IPS-NIHi7 (cell line): ENCODE measurements at regions not wholly inside any gene's neighbourhood (a gene's known extent, or its start where the extent isn't known, plus 50 kb on each side); places are given as distances from the start of the nearest gene placed in this dataset.

Source experiments
- DNase-seq: peaks from one replicate; pipeline ENCODE4 v3.0.0; 2012; ENCODE audit warnings: mixed read lengths; ENCODE audit errors: extremely low spot score

DNA sequence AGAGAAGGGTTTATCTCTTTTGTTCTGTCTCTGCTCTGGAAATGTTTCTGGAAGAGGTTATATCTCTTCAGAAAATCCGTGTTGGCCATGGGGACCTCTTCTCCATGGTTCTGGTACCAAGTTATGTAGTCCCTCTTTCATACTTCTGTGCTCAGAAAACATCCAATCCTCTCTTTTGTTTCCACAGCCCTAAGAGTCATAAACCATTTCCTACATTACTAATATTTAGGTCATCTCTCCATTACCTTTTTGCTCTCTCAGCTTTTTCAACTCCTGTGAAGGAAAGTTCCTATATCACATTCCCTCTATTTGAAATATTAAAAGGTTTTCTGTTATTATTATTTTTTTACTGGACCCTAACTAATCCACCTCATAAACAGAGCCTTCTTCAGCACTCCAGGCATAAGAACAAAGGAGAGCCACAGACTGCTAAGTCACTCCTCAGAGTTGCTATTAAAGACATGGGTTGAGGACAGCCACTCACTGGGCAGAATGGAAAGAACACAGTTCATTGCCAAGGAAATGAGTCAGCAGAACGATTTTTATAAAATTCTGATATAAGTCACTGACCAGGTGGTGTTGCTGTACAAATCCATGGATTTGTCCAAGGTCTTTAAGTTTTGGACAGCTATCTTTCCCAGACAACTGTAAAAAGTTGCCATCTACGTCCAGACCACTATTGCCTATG, 122.4 kb upstream of the NPY2R start:
- DNase-seq, result no peak

DNA sequence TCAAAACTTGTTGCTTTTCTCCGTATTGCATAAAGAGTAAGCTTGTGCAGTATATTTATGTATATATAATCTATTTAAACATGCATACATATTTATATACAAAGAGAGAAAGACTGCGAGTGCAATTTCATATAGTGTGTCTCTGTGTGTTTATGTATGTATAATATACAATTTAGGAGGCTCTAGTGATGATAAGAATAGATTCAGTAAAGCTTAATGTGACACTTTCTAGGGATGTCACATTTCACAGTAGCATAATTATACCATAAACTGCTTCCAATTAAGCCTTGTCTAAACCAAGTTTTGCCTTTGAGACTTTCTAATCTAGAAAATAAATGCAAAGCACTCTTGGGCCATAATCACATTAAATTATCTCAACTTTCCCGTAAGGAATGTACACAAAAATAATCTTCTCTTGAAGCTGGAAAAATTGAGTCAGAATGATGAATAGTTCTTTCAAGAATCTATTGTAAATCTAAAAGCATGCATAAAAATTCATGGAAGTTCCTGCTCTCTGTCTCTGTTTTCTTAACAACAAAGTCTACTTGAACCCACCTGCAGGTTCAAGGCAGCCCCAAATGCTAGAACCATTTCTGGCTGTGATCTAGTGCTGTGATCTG, 114.1 kb upstream of the NPY2R start:
- no peak for DNase-seq

DNA sequence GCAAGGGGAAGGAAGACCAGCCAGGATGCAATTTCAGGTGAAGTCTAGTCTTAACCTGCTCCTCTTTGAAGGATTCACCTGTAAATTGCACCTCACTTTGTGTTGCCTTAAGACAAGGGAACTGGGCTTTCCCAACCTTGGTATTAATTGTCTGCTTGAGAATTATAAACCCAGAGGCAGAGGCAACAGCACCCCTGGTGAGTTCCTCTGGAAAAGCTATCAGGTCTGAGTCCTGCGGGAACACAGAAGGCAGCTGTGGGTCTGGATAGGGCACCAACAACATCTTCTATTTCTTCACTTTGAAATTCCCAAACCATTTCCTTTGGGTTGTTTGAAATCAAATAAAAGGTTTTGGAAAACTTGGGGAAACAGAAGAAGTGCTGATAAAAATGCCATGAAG, 109.2 kb upstream of the NPY2R start:
- DNase-seq, result peak; percentile 24

DNA sequence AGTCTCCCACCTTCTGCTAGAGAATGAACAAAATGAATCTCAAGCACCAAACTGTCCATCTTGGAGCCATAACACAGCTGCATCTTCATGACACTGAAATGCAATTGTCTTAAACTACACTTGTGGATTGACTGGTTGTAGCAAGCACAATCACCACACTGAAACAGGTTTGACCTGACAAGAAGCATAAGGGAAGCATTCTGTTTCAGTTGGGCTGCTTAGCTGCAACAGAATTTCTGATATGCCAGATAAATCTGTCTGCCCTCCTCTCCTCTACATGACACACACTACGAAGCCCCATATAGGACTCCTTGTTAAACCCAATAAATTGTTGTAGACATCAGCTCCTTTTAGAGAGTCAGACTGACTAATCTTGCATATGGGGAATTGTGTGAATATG, 101.8 kb upstream of the NPY2R start:
- DNase-seq, result no peak

DNA sequence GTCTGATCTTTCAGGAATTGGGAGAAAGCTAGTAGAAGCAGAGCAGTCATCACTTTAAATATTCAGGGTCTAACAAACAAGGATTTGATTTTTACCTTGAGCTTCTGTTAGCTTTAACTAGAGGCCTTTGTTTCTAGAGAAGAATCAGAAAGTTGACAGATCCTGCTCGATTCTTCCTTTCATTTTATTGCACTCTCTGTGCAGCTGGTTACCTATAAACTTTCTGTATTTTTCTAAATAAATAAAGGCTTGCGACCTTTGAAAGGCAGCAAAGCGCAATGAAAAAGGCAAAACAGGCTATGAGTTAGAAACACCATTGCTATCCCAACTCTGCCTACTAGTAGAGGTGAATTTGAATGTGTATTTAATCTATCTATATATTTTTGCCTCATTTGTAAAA, 101.4 kb upstream of the NPY2R start:
- DNase-seq, result no peak

DNA sequence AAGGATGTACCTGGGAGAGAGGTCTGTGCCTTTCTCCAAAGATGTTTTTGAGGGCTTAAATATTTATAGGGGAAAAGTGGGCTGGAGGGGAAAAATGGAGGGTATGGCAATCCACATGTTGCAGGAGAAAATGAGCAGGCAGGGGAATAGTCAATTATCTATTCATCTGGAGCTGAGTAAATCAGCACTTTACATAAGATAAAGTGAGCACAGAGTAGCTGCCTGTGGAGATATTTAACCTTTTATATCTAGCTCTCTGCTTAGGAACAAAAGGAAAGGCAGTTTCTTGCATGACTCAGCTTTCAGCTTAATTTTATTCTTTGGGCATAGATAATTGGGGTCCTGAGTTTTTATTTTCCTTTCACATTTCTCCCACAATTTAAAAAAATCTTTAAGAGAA, 93.6 kb upstream of the NPY2R start:
- DNase-seq, result no peak

DNA sequence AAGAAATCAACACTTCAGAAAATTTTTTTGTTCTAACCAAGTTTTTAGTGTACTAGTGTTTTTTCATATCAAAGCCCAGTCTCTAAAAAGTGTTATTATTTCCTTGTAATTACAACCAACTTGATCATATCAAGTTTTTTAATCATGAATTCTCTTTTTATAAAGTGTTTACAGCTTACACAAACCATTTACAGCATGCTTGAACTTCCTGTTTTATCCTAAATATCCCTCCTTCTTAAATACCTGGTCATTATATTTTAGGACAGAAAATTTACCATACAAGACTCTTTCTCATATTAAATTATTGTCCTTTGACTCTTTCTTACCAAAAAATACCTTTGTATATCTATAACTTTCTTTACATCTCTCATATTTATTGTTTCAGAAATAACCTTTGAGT, 89.4 kb upstream of the NPY2R start:
- no peak for DNase-seq

DNA sequence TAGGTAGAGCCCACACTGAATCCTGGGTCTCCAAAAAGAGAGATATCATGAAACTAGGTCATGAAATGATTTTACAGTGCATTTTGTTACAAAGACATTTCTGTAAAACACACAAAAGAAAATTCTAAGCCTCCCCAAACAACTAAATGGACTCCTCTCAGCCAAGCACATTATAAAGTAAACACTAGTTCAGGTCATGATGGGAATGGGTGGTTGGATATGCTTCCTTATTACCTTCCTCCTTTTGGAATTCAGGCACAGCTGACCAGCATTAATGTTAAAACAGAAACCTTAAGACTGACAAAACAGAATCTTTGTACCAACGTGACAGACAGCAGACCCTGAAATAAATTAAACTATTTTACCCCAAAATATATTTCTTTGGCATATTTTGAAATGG, 87.9 kb upstream of the NPY2R start:
- no peak for DNase-seq

DNA sequence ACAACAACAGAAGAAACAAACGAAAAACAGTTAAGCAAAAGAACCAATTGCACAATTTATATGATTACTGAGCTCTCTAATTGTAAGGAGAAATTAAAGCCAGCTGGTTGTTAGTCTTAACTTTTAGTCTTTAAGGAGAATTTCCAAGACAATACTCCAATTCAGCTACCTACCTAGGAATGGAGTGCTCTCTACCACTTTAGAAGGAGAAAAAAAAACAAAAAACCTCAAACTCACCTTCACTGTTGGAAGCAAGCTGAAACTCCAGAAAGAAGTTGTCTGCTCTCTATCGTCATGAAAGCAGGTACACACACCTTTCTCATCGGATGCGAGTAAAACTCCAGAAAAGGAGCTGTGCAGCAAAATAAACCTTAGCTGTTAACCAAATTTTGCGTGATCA, 86.1 kb upstream of the NPY2R start:
- no peak for DNase-seq

DNA sequence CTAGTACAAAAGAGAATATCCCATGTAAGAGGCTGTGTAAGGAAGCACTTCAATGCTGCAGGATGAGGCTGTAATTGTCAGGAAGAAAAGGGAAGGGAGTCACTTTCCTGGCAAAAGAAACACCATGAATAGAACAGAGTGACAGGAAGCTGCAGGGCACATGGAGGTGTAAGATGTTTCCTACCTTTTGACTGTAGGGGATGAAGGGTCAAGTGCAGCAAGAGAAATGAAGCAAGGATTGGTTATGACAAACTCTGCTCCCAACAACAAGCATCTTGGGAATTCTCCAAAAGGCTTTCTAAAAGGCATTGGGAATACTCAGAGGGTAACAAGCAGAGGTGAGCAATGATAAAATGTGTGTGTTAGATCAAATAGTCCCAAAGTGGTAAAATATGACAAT, 74.3 kb upstream of the NPY2R start:
- DNase-seq, result no peak

DNA sequence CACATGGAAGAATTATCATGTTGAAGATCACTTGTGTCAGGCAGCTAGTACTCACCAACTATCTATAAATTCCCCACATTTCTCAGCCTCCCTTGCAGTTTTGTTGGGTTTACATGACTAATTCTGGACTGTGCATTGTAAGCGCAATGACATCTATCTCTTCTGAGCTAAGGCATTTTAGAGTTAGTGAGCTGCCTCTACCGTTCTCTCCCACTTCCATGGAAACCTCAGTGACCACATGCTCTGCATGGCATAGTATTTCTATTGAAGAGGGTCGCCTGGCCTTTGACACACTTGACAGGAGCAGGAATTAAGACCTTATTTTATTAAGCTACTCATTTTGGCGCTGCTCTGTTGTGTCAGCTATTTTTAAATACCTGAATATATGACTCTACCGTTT, 67.5 kb upstream of the NPY2R start:
- DNase-seq, result no peak

DNA sequence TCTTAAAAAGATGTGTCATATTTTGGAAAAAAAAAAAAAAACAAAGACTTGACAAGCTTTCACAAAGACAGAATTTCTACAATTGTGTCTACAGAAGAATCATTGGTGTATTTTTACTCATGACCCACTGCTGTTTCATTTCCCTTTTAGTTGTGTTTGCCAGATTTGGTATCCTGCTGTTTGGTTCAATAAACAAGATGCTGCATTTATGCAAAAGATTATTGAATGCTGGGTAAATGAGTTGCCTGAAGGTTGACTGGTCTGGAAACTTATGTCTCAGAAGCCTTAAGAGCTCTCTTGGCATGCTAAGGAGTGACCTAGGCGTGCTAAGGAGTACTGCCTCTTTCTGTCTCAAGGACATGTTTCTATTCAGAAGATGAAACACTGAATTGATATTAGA, 64.9 kb upstream of the NPY2R start:
- DNase-seq, result no peak
